Right hindlimb (tissue), 1 donor: ENCODE measurements at regions not wholly inside any gene's neighbourhood (a gene's known extent, or its start where the extent isn't known, plus 50 kb on each side); places are given as distances from the start of the nearest gene placed in this dataset.
"Not testable (repeated sequence)": the region's sequence is repeated elsewhere in the genome, so short reads cannot be mapped to it uniquely, and the experiment has no call there.

Experiments used
- DNase-seq: peaks from one replicate; pipeline ENCODE4 v3.0.0-alpha.2; 2018

DNA sequence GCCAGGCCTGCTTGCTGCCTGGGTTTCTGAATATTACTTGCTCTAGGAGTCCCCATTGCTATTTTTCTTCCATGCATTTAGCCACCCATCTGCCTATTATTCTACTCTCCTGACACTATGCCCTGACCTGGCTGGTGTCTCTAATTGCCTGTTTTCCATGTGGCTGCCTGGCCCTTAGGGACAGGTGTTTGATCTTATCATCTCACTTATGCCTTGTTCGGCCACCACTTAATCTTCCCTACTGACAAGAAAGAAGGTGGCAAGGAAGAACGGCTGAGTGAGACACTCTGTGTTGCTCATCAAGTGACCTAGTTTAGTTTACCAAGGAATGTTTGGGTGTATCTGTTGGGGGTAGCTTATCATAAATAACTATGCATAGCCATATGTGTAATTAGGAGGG, 50.4 kb upstream of the RAPH1 start:
- no peak for DNase-seq

DNA sequence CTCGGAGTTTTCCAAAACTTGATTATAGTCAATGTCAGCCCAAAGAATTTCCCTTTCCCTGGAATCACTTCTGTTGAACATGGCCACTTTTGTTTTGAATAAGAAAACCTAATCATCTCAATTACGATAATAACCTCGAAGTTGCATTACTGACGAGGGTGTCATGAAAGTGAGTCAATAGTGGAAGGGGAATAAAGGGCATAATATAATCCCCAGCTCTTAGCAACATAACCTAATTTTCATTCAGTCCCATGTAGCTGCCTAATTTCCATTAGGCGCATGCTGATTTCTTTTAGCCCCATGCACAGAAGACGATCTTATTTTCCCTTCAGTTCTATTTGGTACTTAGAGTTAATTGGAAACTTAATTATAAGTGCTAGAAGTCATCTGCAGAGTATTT, 51.1 kb upstream of the RAPH1 start:
- DNase-seq, result no peak

DNA sequence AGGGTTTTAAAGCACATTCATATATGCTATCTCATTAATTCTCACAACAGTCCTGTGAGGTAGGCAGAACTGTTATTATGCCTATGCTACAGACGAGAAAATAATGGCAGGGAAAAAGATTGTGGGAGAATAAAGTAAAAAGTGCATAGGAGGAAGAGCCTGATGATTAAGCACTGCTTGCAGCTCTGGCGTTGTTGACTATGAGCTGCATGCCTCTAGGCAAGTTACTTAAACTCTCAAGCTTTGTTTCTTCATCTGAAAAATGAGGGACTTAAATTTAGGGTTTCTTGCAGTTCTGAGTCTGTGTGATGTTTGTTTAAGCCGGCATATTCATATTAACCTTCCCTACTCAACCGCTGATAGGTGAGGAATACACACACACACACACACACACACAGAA, 51.6 kb upstream of the RAPH1 start:
- DNase-seq, result no peak

DNA sequence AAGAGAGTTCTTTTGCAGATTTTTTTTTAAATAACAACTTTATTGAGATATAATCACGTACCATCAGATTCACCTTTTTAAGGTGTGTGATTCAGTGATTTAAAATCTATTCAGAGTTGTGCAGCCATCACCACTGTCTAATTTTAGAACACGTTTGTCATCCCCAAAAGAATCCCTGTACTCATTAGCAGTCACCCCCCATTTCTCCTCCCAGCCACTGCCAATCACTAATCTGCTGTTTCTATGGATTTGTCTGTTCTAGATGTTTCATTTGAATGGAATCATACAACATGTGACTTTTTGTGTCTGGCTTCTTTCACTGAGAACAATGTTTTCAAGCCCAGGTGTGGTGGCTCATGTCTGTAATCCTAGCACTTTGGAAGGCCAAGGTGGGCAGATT, 55.4 kb upstream of the RAPH1 start:
- DNase-seq, result no peak

DNA sequence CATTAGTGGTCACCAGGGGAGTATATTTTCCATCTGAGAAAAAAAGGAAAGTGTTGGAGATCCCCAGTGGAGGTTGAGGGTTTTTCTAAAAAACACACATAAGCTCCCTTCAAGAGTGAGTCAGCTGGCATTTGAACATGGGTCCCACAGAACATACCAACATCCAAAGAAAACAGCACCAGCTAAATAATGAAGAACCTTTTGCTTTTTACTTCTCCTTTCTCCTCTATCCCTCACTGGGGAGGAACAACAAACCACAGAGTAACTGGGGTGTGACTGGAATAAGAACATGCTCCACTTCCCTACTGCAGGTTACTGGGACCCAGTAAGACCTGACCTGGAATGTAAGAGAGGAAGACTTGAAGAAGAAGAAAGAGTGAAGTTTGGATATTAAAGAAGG, 56.5 kb upstream of the RAPH1 start:
- DNase-seq, result no peak

DNA sequence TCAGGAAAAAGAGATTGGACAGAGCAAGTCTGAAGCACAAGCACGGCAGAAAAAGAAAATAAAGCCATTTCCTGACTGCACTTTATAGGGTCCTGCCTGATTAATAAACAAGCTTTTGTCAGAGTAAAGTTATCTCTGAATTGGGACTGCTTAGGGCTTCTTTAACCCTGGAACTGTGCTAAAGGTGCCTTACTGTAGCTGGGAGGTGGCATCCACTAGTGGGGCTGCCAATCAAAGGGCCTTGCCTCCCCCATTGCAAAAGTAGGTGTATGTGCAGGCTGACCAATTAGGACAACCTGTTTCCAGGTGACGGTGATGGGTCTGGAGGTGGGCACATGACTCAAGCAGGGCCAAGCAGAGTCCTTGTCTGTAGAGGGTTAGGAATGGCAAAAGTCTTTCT, 57.4 kb upstream of the RAPH1 start:
- no peak for DNase-seq

DNA sequence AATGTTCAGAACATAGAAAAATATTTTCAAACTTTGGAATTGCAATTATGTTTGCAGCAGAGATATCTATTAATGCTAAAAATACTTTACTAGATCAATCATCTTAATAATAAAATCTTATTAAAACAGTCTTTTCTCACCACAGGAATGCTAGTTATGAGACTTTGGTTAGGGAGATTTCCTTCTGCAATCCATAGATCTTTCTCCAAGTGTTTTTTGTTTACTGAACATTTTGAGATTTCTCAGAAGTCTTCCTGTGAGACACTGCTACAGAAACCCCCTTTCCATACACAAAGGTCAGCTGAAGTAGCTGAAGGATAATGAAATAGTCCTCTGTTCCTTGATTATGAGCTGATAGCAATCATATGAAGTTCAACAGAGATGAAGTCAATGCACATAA, 59.4 kb upstream of the RAPH1 start:
- no peak for DNase-seq

DNA sequence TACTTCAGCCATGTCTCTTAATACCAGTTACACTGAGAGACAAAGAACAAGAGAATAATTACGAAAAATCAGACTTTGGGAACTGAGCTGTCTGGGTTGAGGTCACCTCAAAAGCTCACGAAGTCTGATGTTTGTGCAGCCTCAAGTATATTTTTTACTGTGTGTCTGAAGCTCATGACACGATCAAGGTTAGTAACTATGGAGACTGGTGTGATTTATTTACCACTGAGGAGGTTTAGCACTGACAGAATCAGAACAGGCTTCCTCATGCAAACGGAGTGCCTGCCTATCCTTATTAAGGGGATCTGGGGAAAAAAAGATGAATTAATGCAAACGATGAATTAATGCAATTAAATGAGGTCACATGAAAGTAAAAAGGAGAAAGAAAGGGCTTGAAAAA, 61.1 kb upstream of the RAPH1 start:
- no peak for DNase-seq

DNA sequence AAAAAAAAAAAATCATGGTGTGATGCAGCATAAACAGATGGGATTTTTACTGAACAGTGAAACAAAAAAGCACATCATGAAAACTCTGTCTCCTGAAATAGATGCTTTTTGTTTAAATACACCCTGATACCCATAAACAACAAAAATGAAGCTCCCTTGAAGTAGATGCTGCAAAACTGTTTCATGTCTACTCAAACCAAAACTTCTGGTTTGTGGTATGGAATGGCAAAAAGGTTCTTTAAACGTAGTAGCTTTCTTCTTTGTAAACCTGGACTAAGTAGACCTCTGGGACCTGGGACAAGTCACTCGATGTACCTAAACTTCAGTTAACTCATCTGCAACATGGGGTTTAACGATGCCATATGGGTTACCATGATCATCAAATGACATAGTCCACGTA, 64.4 kb upstream of the RAPH1 start:
- DNase-seq, result no peak

DNA sequence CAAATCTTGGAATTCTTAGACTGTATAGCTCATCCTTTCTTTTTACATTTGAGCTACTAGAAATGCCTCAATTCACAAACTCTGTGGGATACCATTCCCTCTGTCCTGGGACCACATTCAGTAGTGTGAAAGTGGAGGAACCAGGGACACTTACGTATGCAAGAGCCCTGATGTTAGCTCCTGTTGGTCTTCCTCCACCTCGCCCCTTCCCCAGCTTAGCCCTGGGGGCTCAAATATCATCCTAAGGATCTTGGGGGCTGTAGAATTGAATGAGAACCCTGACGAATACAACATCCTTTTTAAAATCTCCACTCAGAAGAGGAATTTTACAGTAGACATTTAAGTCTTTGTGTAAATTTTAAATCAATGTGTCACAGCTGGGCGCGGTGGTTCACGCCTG, 65.2 kb upstream of the RAPH1 start:
- no peak for DNase-seq

DNA sequence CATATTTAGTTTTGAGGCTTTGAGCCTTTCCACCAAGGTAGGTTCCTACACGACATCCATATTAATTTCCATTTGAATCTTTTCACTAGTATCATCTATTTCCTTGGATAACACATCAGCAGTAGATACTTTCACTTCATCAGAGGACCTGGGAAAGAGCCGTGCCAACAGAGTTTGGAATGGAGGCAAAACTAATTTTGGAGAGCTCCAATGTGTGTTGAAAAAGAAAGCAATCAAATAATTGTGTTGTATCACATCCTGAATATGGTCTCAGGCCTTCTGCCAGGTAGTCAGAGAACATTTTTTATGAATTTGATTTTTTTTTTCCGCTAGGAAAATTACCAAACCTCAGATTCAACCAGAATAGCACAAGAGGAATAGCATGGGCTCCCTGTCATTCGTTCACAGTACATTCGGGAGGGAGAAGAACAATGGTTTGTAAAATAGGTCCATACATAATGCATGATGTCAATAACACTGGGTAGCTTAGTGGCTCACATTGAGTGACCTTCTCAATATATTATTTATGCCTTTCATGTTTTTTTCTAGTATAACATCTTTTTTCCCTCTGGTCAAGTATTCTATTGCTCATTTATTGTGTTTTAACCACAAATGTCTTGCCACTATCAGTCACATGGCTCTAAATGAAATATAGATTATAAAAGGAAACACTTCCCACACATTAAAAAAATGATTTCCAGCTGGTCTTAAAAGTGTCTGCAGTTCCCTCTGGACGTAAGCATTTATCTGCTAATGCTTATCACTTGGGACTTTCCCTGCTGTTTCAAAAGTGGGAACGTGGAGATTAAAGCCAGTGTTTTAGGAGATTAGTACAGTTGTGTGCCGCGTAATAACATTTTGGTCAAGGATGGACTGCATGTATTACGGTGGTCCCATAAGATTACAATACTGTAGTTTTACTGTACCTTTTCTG, 68.6 kb upstream of the RAPH1 start:
- DNase-seq, result no peak

DNA sequence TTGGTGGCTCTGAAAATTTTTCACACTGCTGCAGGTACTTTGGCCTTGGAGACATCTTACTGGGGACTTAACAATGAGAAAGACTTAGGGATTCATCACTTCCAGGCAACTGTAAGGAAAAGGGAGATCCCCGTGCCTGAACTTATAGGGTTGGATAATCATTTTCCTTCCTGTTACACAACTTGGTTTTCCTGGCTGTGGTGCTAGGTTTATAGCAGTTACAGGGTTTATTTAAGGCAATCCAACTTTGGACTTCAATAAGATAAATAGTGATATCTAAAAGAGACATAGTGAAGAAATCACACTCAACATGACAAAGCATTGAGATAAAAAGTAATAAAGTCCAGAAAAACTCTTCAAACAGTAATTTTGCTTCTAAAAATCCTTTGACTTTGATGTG, 70.2 kb upstream of the RAPH1 start:
- DNase-seq, result no peak

DNA sequence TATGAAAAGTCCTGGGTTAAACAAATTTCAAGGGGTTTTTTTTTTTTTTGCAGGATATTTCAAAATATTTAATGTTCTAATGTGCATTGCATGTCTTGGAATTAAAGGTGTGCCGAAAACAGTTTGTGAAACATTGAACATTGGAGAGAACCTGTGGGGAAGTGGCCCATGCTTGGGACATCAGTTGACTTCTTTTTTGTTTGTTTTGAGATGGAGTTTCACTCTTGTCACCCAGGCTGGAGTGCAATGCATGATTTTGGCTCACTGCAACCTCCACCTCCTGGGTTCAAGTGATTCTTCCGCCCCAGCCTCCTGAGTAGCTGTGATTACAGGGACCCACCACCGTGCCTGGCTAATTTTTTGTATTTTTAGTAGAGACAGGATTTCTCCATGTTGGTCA, 71.0 kb upstream of the RAPH1 start:
- DNase-seq, result no peak

DNA sequence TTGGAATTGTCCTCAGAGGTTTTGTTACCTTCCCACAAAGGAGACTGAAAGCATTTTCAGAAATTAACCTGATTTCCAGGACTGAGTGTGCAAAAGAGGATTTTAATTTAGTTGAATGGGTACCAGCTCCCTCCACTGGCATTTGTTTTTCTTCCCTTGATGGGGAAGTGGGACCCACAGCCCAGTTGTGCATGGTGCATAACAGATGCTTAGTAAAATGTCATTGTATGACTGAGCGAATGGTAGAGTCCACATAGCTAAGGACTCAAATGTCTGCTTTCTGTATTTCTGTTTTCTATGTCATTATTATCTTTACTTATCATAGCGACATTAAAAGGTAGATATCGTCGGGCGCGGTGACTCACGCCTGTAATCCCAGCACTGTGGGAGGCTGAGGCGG, 75.5 kb upstream of the RAPH1 start:
- DNase-seq, result no peak

DNA sequence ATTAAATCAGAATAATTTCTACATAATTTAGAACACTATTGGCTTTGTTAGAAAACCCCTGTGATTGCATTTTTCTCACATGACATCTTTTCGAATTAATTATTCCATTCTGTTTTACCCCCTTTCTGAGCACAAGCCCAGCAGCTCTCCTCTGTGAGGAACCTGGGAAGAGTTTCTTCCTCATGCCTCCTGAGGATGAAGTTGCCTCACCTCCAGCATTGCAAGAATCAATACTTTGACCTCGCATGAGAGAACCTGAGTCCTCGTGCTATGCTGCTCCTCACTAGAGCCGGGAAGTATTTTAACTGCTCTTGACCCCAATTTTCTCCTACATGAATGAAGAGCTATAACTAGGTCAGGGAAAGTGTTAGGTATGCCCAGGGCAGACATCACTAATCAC, 77.1 kb upstream of the RAPH1 start:
- no peak for DNase-seq

DNA sequence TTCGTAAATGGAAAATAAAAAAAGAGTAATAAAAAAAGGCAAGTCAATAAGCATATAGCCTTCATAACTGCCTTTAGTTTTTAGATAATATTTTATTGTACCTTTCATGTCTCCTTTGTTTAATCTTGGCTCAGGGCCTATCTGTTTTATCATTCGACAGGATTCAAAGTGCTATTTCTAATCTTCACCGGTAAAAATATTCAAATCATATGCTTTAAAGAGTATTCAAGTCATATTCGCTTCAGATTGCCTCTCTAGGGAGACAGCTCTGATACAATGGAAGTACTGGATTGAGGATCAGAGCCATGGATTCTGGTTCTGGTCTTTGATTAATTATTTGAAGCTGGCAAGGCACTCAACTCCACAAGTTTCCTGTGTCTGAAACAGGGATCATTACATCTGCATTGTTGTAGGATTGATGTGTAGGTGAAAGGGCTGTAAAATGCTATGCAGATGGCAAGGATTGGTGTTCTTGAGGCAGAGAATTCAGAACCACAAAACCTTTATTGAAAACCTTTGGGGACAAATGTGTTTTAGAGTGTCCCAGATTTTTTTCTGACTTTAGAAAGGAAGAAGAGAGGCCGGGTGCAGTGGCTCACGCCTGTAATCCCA, 84.3 kb upstream of the RAPH1 start:
- no peak for DNase-seq

DNA sequence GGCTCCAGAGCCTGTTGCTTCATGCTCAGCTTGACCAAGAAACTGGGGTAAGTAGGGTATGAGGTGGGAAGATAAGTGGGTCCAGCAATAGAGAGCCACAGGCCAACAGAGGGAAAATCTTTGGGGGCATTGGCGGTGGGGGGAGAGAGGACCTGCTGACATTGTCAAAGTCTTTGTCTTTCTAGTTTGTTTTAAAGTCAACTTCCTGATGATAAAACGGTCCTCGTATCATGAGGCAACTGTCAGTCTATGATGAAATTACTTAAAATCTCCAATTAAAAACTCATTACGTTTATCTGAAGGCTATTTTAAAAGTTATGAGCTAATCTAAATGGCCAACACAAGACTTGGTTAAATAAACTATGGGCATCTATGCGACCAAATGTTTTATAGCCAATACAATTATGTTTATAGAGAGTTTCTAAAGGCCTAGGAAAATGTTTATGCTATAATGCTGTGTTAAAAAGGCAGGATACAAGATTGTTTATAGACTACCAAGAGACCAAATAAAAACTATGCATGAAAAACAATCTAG, 84.4 kb upstream of the CD28 start:
- no peak for DNase-seq

DNA sequence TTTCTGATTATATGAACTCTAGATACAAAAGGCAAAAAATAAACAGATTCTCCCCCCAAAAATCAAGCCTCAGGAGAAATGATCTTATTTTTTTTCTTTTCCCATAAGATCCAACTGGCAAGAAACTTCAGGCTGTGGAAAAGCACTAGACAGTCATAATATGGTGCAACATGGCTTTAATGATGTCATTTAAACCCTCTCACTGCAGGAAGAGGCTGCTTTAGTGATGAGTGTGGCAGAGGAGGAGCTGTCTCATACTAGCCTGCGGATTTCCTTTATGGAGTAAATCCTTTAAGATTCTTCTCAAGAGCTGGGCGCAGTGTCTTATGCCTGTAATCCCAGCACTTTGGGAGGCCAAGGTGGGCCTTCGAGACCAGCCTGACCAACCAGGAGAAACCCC, 83.3 kb upstream of the CD28 start:
- DNase-seq, result no peak

DNA sequence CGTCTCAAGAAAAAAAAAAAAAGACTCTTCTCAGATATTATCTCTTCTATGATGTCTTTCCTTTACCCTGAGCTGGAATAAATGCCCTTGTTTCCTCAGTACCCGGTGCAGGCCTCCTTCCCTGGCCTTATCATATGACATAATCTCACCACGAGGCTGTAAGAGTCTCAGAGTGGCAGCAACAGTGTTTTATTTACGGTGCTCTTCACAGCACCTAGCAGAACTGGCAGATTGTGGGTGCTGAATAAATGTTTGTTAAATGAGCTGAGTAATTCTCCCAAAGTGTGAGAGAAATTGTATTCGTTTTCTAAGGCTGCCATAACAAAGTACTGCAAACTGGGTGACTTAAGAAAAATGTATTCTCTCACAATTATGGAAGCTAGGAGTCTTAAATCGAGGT, 82.8 kb upstream of the CD28 start:
- DNase-seq, result no peak

DNA sequence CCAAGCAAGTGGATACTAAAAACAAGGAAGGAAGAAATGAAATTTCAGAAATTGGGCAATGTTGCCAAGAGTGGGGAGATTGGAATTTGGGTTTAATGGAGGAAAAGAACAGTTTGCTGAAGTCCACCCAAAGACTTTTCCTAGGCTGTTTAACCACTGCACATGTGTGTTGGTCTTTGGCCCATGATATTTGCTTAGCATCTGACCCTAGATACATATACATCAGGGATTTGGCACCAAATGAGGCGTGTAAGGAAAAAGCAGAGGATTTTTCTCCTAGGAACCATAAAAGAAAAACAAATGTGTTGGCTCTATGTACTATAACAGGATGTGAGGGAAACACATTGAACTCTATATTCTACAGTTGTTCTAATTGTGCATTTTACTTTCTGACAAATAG, 80.7 kb upstream of the CD28 start:
- peak; percentile 49 for DNase-seq

DNA sequence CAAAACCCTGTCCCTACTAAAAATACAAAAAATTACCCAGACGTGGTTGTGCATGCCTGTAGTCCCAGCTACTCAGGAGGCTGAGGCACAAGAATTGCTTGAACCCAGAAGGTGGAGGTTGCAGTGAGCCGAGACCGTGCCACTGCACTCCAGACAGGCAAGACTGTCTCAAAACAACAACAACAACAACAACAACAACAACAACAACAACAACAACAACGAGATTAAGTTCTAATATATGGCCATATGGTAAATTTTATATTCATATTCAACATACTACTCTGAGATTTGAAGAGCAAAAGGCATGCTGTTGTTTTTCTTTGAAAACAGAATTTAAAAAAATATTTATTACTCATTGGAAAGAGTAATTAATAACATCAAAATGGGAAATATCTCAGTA, 80.2 kb upstream of the CD28 start:
- not testable (repeated sequence) for DNase-seq

DNA sequence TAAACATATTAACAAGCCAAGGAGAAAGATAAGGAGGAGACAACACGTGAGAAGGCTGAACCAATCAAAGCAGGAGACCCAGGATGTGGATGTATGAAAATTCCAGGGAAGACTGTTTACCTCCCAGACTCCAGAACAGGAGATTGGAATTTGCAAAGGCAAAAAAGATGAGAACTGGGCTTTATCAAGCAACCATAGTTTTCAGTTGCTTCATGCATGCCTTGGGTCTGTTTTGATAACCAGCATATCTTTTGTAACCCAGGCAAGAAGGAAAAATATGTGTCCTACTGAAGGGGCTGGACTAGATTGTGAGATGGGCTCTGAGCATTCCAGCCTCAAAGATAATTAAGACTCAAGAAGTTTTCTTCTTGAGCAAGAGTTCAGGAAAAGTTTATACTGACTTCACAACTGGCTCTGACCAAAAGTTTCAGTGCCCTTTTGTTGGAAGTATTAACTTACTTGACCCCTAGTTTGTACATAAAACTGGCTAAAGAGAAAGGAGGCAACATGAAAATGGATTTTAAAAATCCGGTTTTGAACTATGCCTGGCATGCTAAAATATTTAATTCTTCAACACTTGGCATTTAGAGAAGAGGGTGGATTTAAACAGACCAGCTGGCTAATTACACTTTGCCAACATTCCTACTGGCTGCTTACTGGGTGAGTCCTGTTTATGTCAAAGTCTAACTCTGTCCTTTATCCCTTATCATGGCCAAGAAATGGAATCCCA, 79.3 kb upstream of the CD28 start:
- no peak for DNase-seq

DNA sequence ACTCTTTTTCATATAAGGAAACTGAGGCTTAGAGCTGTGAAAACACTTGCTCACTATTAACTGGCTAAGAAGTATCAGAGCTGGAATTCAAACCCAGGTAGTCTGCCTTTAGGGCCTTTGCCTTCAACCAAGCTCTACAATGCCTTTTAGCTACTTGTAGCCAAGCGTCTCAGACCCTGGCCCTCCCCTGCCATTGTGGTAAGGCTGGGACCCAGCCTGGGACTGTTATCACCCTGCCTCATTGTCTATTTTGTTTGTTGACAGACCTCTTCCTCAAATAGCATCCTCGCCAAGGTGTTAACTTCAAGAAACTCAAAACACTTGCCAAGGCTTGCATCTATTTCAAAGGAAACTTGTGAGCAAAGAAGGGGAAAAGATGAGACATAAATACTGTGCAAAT, 76.7 kb upstream of the CD28 start:
- no peak for DNase-seq
